Stimulated activated CD8-positive, alpha-beta memory T cell treated with anti-CD3 and anti-CD28 coated beads, Interleukin-4, amount 100 ng/mL, for 24 hours (primary cell): ENCODE measurements at regions not wholly inside any gene's neighbourhood (a gene's known extent, or its start where the extent isn't known, plus 50 kb on each side); places are given as distances from the start of the nearest gene placed in this dataset.

ENCODE experiments used
- DNase-seq: peaks from one replicate; pipeline ENCODE4 v3.0.0-alpha.2; 2020; ENCODE audit warnings: low read depth

DNA sequence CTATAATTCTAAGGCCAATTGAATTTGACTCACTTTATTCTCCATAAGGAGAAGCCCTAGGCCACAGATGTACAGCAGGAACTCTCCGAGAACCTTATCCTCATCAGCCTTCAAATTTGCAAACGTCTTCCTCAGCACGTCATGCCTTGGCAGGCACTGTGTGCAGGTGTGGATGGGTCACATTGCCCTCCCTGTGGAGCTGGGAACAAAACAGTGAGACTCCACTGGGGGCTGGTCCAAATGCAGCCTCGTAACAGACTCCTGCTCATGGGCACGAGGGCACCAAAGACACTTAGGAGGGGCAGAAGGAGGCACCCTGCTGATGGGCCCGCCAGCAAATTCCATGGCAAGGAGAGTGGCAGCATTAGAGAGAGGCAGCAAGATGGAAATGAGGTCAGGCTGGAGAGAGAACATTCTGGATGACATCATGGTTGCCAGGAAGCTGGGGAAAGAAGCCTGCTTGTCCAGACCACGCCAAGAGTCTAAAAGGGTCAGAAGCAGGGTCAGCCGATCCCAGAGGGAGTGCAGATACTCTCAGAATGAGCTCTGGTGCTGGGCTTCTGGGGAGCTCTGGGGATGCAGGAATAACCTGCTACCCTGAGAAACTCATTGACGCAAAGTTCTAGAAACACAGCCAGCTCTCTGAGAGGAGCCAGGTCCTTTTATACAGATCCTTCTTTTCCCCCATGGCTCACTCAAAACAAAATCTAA is 242.2 kb downstream of the B3GLCT start:
- DNase-seq = no peak

DNA sequence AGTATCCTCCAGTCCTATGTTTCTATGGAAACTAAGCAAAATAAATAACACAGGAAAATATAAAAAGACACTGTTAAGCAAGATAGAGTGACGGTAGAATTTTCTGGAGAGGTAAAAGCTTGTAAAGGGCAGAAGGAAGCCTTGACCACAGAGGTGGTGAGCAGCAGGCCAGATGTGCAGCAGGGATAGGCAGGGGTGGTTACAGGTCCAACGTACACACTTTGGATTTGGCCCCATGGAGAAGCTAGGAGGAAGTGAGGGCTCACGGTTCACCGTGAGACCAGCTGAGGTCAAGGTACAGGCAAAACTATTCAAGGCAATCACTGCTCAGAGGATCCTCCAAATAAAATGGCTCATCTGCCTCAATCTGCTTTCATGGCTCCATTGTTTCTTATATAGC is 242.8 kb downstream of the B3GLCT start:
- no peak for DNase-seq

DNA sequence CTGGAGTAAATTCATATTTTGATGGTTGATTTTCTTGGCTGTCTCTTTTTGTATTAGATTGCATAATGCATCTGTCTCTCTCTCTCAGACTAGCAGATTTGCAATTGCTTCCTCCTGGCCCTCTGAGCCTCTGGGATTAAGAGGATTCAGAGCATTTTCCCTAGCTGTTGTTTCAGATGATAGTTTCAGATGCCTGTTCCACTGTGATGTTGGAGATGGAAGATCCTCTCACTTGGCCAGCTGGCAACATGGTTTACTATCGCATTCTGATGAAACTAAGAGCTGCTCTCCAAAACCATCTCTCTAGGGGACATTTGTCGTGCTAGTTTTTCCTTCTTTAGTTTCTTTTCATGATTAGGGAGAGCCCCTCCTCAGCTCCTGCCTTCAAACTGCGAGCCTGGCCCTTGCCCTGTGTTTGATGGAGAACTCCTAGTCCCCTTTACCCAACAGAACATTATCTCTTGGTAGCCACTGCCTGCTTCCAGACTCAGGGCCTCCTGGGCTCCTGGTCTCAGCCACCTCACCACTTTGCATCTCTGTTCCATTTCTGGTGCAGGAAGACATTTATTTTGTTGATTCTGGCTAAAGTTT is 244.6 kb downstream of the B3GLCT start:
- DNase-seq = no peak

DNA sequence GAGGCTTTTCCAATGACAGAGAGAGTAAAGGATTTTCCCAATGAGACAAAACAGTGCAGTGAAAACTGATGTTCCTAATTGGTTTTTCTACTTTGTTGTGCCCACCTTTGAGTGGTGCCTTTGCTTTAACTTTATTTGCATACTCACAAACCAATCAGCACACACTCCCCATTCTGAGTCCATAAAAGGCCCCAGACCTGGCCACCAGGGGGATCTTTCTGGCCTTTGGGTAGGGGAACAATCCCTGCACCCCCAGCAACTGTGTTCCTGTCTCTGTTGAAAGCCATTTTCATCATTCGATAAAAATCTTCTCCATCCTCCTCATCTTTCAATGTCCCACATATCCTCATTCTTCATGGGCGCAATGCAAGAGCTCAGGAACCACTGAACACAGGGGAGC is 252.8 kb downstream of the B3GLCT start:
- DNase-seq = no peak

DNA sequence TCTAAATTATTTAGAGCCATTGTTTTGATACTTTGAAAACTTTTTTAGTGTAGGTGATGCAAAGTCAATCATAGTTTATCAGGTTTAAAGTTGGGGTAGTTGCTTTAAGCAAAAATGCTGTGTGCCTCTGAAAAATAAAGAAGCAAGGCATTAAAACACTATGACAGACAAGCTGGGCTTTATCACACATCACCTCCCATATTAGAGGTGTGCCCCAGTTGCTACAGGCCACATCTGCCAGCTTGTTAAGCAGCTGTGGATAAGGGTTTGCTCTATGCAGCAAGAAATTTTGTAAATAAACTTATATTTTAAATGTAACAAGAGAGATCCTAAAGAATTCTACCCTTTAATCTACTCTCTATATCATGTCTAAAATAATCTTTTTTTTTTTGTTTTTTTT is 255.8 kb downstream of the B3GLCT start:
- no peak for DNase-seq

DNA sequence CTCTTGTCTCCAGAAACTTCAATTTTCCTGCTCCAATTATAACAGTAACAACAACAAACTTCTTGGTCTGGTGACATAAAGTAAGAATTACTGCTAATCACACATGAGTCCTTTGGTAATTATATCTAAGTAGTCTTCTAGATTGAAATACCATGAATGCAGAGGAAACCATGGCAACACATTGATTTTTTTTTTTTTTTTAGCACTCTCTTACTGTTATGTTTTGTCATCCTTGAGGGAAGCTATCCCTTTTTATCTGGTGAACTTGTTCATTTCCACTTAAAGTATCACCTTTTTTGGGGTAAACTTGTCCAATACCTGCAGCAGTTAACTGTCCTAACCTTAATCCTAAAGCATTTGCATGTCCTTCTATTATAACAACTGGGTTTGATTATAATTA is 256.3 kb downstream of the B3GLCT start:
- no peak for DNase-seq

DNA sequence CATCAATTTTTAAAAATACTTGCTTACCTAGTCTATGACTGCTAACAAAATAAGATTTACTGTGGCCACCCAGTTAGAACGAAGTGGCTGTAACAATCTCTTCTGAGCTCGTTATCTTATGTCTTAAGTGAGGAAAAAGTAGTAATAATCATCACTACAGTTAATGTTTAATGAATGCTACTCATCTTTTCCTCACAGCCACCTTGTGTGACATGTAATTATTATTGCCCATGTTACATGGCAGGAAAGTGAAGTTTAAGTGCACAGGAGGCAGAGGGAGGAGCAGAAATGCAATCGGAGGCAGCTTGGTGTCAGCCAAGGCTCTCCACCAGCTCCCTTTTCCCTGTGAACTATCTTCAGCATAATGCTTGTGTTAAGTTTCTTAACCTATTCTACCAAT is 260.3 kb downstream of the B3GLCT start:
- DNase-seq = no peak

DNA sequence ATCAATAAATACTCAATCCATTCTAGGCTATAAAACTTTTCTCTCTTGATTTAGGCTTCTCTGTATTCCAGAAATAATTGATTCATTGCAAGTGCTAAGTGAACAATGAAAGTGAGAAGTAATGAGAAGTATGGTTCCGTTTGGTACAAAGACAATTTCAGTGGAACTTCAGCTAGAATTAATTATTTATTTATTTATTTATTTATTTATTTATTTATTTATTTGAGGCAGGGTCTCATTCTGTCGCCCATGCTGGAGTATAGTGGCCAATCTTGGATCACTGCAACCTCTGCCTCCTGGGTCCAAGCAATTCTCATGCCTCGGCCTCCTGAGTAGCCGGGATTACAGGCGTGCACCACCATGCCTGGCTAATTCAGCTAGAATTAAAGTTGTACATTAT is 262.1 kb downstream of the B3GLCT start:
- no peak for DNase-seq

DNA sequence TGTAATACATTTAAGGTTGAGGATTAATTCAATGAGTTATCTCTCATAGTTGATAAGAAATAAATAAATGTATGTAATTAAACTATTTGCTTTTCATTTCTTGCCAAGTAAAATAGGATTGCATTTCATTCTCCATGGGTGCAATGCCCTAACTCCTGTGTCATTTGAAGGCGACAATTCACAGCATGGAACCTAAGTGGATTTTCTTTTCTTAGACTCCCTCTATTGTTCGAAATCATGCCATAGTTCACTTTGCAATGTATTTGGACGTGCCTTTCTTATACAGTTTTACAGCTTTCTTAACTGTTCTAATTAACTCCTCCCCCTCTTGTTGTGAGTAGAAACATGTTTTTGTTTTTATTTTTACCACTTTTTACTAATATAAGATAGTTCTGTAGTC is 263.0 kb downstream of the B3GLCT start:
- DNase-seq = no peak

DNA sequence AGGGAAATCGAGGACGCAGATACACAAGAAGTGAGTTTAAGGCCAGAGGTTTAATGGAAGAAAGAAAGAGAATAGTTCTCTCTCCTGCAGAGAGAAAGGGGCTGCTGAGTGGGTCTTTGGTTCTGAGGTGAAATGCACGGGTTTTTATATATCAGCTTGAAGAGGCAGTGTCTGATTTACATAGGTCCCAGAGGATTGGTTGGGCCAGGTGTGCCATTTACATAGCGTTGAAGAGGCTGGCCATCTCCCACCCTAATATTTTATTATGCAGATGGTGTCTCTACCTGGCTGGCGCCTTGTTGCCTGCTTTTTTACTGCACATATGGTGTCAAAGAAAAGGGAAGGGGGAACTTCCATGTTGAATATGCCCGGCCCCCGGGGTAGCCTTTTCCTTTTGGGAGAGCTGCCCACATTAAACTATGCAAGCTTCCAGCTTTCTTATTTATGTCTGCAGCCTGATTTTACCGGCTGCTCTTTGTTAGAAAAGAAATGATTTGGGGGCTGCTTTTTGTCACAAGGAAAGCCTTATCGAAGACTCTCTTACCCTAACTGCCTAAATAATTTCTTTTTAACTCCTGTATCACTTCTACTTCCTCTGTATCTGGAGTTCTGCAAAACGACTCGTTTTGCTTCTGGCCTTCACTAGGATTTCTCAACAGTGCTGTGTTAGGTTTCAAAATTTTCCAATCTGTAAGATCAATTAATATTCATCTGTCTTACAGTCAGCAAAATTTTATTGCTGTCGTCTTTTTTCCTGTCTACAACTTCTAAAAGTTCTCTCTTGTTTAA is 268.5 kb downstream of the B3GLCT start:
- DNase-seq = no peak

DNA sequence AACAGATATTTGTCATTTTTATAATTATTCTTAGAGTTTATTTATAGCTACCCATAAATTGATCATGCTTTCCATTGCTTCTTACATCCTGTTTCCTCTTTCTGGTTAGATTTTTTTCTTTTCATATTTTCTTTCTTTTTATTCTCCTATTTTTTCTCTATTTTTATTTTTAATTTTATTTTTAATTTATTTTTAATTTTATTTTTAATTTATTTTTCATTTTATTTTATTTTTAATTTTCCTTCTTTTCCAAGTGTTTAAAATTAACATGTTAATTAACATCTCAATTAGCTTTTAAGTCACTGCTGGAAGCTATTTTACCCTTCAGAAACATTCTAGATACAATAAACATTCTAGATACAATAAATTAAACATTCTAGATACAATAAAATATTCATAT is 269.6 kb downstream of the B3GLCT start:
- no peak for DNase-seq

DNA sequence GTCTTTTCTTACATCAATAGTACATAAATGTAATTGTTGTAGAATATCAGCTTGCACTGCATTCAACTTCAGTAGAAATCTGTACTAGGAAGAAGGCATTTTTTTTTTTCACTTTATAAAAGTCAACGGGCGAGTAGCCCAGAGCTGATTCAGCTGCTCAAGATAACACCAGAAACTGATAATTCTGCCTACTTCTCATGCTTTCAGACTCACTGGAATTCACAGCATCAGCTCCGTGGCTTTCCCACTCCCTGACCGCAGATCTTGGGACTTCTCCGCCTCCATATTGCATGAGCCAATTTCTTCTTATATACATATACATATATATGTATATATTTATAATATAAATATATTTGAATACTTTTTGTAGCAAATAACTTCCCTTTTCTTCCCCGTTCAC is 263.1 kb upstream of the RXFP2 start:
- DNase-seq = no peak

DNA sequence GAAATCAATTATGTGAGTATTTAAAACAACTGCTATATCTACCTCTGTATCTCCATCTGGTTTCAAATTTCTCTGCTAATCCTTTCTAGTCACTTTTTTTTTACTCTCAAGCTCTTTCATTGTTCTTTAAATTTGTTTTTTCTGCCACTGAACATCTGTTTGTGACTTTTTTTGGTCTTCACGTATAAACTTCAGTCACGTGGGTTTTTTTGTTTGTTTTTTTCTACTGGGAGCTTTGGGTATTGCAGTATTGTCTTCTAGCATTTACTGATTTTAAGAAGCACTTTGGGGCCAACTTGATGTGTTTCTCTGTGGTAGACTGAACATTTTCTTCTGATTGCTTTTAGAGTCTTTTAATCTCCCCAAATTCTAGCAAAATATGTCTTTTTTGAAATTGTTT is 262.6 kb upstream of the RXFP2 start:
- no peak for DNase-seq

DNA sequence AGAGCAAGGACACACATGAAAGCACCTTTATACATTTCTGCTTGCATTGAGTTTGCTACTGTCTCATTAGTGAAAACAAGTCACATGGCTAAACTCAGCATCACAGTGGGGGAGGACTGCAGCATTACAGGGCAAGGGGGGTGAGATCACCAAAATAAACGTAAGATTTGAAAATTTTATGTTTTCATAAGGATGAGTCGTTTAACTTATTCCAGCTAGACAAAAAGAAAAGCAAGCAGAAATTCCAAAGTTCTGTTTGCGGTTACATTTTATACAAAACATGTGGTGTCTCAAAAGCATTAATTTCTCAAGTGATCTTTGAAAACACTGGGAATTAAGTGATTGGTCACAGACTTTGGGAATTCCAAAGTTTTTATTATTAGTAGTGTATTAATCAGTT is 261.4 kb upstream of the RXFP2 start:
- no peak for DNase-seq

DNA sequence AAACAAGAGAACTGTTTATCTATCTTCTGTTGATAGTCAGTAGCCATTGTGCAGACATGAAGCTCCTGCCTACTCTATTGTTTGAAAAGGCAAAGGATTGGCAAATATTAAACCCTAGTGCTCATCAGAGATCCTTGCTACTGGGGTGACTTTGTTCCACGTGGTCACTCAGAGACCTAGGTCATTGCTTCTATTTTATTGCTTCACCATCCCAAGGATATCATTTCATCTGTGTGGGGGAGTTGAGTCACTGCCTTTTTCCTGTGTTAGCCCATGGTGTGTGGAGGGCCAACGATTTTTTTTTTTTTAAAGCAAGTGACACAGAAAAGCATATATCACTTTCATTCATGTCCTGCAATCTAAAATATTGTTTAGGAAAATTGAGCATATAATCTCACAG is 254.1 kb upstream of the RXFP2 start:
- DNase-seq = no peak

DNA sequence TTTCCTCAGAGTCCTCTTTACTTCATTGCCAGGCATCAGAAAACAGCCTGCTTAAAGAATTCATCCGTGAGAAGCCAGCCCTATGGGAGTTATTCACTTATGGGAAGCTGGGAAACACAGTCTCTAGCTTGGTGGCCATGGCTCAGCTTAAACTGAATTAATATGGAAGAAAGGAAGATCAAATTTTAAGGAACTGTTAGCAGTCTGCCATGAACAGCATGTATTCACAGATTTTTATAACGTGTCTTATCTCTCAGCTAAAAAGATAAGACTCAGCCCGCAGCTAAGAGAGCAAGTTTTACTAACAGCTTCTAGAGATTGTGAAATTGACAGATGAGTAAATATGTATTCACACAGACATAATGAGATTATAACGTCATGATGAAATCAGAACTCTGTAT is 253.7 kb upstream of the RXFP2 start:
- no peak for DNase-seq

DNA sequence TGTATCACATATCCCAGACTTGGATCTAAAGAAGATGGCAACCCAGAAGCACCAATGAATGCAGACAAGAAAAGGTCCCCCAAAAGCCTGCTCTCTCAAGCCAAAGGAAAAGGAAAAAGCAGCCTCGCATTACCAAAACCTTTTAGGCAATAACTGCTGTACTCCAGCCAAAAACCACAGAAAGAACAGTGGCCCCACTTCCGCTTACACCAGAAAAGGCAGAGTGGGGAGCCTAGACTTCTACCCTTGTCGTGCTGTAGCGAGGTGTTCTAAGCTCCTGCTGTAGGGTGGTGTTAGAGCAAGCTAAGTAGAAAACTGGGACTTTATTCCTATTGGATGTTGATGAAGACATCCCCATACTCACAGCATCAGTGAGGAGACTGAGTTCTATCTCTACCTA is 244.0 kb upstream of the RXFP2 start:
- DNase-seq = no peak

DNA sequence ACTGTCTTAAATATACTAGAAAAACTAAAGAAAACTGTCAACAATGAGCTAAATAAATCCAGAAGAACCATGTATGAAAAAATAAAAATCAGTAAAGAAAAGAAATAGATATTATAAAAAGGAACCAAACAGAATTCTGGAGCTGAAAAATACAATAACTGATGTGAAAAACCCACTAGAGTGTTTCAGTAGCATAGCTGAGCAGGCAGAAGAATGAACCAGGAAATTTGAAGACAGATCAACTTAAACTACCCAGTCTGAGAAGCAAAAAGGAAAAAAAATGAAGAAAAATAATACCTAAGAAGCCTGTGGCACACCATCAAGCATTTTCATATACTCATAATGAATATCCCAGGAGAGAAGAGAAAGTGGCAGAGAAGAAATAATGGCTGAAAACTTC is 240.1 kb upstream of the RXFP2 start:
- DNase-seq = no peak

DNA sequence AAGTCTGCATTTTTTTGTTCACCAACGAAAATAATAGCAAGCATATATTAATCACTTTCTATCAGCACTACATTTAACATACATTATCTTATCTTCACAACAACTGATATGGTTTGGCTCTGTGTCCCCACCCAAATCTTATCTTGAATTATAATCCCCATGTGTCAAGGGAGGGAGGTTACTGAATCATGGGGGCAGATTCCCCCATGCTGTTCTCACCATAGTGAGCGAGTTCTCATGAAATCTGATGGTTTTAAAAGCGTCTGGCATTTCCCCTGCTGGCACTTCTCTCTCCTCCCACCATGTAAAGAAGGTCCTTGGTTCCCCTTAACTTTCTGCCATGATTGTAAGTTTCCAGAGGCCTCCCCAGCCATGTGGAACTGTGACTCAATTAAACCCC is 235.7 kb upstream of the RXFP2 start:
- DNase-seq = no peak

DNA sequence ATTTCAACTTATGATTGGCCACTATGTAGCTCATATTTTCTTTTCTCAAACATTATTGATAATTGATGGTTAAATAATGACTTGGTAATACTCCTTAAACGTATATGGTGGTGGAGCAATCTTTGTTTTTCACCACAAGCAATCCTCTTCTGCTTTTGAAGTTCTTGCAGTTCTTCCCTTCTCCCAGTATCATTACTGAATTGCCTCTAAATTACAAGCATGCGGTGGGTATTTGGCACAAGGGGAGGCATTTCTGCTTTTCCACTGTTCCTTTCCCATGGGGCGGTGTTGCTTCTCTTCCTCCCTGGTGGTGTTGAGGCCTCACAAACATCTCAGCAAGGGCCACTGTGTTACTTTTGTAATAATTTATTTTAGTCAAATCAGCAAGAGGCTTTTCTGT is 234.4 kb upstream of the RXFP2 start:
- no peak for DNase-seq

DNA sequence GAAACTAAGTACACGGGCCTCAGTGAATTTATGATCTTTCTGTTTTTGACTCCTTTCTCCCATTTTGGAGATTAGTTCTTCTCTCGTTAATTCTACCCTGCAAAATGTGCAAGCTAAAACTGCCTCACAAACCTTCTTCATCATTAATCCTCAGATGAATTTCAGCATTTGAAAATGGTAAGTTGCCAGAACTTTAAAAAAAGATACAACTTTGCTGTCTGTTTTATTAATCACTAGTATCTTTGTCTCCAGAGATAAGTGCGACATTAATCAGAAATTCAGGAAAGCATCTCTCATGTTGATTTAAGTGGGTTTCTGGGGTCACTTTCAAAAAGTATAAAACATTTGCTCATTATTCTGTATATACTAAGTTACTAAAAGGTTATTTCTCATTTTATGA is 227.0 kb upstream of the RXFP2 start:
- DNase-seq = no peak

DNA sequence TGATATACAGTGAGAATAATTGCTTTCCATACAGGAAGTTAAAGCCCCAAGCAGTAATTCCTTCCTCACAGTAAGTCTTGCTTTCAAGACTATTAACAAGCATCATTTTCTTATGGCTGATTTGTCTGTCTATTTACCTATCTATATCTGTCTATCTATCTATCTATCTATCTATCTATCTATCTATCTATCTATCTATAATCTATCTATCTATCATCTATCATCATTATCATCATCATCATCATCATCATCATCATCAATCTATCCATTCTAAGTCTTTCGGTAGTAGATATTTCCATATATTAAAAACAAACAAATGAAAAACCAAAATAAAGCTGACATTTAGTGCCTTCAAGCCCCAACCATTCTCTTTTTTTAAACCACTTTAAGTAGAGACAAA is 224.4 kb upstream of the RXFP2 start:
- DNase-seq = no peak

DNA sequence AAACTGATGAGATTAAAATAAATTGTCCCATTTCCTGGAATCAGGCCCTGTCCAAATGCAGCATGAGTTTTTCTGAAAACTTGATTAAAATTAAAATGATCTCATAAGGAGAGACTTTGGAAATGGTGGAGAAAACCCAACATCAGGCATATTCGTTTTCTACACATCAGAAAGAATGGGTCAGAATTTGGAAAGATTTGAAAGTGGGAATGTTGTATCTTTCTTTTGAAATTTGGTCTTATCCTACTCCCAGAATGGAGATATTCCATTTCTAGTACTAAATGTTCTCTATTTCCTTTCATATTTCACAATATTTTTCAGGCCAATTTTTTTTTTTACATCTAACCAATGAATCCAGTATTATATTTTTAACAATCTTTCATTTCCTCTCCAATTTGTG is 223.9 kb upstream of the RXFP2 start:
- no peak for DNase-seq

DNA sequence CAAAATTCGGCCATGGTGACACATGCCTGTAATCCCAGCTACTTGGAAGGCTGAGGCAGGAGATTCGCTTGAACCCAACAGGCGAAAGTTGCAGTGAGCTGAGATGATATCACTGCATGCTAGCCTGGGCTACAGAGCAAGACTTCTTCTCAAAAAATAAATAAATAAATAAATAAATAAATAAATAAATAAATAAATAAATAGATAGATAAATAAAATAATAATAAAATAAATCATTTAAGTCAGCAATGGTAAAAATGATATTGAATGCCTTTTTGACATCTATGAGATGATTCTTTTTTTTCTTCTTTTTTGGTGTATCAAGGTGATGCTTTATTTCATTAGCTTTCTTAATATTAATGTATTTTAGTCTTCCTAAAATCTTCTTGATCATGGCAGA is 221.7 kb upstream of the RXFP2 start:
- no peak for DNase-seq
